Endothelial cell of umbilical vein (primary cell): ENCODE measurements at regions not wholly inside any gene's neighbourhood (a gene's known extent, or its start where the extent isn't known, plus 50 kb on each side); places are given as distances from the start of the nearest gene placed in this dataset.

Experiments used
- BruUV-seq: library from RNA; stranded (reverse); fragments of 400-500 nt; replicated peaks from 2 replicates; lab custom pipeline; 2021; lab: Mats Ljungman, UMichigan
- CTCF ChIA-PET: fragments of 300-600, 350-600 bp; sonication (Branson Sonifier 250); formaldehyde crosslinking; loops from one replicate; lab custom pipeline; 2021; ENCODE audit warnings: antibody characterized with exemption, inconsistent platforms; lab: Charles Lee
- POLR2A ChIA-PET: fragments of 300-600, 350-600 bp; sonication (Branson Sonifier 250); formaldehyde crosslinking; loops from one replicate; lab custom pipeline; 2021; ENCODE audit warnings: antibody characterized with exemption, inconsistent platforms; lab: Charles Lee
- DNase-seq: peaks from one replicate; pipeline ENCODE4 v3.0.0-alpha.2; 2011; ENCODE audit warnings: low read depth, low spot score
- FAIRE-seq: peaks from 2 replicates; lab custom pipeline; 2011; peaks lifted over from hg19 to GRCh38; lab: Jason Lieb, UNC
- H2AFZ ChIP-seq: 2 replicates; pipeline ENCODE4 v1.6.0; 2012; ENCODE audit warnings: low read depth, low read length, control low read depth, inconsistent platforms
- H3K27ac ChIP-seq: 2 replicates; pipeline ENCODE4 v1.5.1; 2011; ENCODE audit warnings: low read depth, mild to moderate bottlenecking, control low read depth, low read length, moderate library complexity; ENCODE audit not compliant: insufficient read depth
- H3K27me3 ChIP-seq, 2 experiments: 2 replicates each; pipeline versions ENCODE4 v1.6.0 to v1.6.1; 2011; ENCODE audit warnings: low read length in 2 of 2, mixed read lengths in 1 of 2; ENCODE audit not compliant: control insufficient read depth in 2 of 2, insufficient read depth in 2 of 2
- H3K36me3 ChIP-seq, 2 experiments: 2 replicates in 1 of 2; 3 replicates in 1 of 2; pipeline ENCODE4 v1.5.1; 2011; ENCODE audit warnings: low read length in 2 of 2, mild to moderate bottlenecking in 1 of 2, moderate library complexity in 1 of 2; ENCODE audit not compliant: control insufficient read depth in 2 of 2, insufficient read depth in 2 of 2; ENCODE audit errors: extremely low read depth in 1 of 2
- H3K4me1 ChIP-seq: 3 replicates; pipeline ENCODE4 v1.5.1; 2011; ENCODE audit warnings: mild to moderate bottlenecking, low read length; ENCODE audit not compliant: control insufficient read depth, insufficient read depth; ENCODE audit errors: extremely low read depth
- H3K4me2 ChIP-seq: 2 replicates; pipeline ENCODE4 v1.6.1; 2011; ENCODE audit warnings: low read length, control low read depth, mixed read lengths; ENCODE audit not compliant: insufficient read depth
- H3K4me3 ChIP-seq, 3 experiments: fragments of 200-600 bp in 1 of 3; sonication (generic), shearing (Covaris generic) in 1 of 3; replicated peaks in 1 of 3; 2 replicates each; pipeline ENCODE4 v1.5.1; 2011 to 2016; ENCODE audit warnings: control low read depth in 3 of 3, low read length in 3 of 3, mild to moderate bottlenecking in 2 of 3, inconsistent platforms in 1 of 3, low read depth in 1 of 3, moderate library complexity in 1 of 3; ENCODE audit not compliant: insufficient read depth in 1 of 3
- H3K79me2 ChIP-seq: 2 replicates; pipeline ENCODE4 v1.6.0; 2012; ENCODE audit warnings: low read length, inconsistent platforms; ENCODE audit not compliant: control insufficient read depth, insufficient read depth
- H3K9ac ChIP-seq: replicated peaks from 2 replicates; pipeline ENCODE3; 2011; ENCODE audit warnings: low read length, control low read depth; ENCODE audit not compliant: insufficient read depth; ENCODE audit errors: extremely low read depth
- H3K9me1 ChIP-seq: replicated peaks from 3 replicates; pipeline ENCODE4 v1.6.0; 2011; ENCODE audit warnings: mild to moderate bottlenecking, low read length; ENCODE audit not compliant: control insufficient read depth, insufficient read depth; ENCODE audit errors: extremely low read depth
- H3K9me3 ChIP-seq: replicated peaks from 2 replicates; pipeline ENCODE4 v1.5.1; 2012; ENCODE audit warnings: low read length, inconsistent platforms; ENCODE audit not compliant: control insufficient read depth, insufficient read depth
- H4K20me1 ChIP-seq: replicated peaks from 2 replicates; pipeline ENCODE3; 2011; ENCODE audit warnings: mild to moderate bottlenecking, low read length; ENCODE audit not compliant: control insufficient read depth, insufficient read depth; ENCODE audit errors: extremely low read depth
- CTCF ChIP-seq, 2 donors: IDR thresholded peaks; 1 replicate in 1 of 2; 2 replicates in 1 of 2; pipeline ENCODE4 v1.5.1; 2011; ENCODE audit warnings: low read length in 2 of 2, mild to moderate bottlenecking in 2 of 2, moderate library complexity in 2 of 2, control low read depth in 1 of 2, inconsistent platforms in 1 of 2, low read depth in 1 of 2; ENCODE audit not compliant: insufficient read depth in 1 of 2; ENCODE audit errors: extremely low read depth in 1 of 2
- EZH2 ChIP-seq: IDR thresholded peaks from 2 replicates; pipeline ENCODE4 v1.6.1; 2012; ENCODE audit warnings: borderline replicate concordance, low read depth, mild to moderate bottlenecking, moderate library complexity, low read length, inconsistent platforms; ENCODE audit not compliant: severe bottlenecking
- FOS ChIP-seq: IDR thresholded peaks from 2 replicates; pipeline ENCODE4 v1.6.1; 2011; ENCODE audit warnings: mild to moderate bottlenecking, low read length, moderate library complexity, borderline replicate concordance; ENCODE audit not compliant: insufficient read depth
- GATA2 ChIP-seq: IDR thresholded peaks from 2 replicates; pipeline ENCODE4 v1.7.0; 2011; ENCODE audit warnings: low read depth, mild to moderate bottlenecking, moderate library complexity, mixed read lengths, low read length; ENCODE audit not compliant: insufficient read length, insufficient read depth
- JUN ChIP-seq: IDR thresholded peaks from 2 replicates; pipeline ENCODE4 v1.6.1; 2011; ENCODE audit warnings: borderline replicate concordance, low read depth; ENCODE audit not compliant: insufficient read length, insufficient read depth
- MYC ChIP-seq: IDR thresholded peaks from one replicate; pipeline ENCODE4 v1.6.1; 2011; ENCODE audit warnings: mild to moderate bottlenecking, low read depth, low read length
- POLR2A ChIP-seq: IDR thresholded peaks from 2 replicates; pipeline ENCODE4 v1.6.1; 2012; ENCODE audit warnings: low read depth, mild to moderate bottlenecking, control low read depth, low read length
- POLR2AphosphoS5 ChIP-seq: IDR thresholded peaks from 2 replicates; pipeline ENCODE4 v1.6.1; 2012; ENCODE audit warnings: low read depth, mild to moderate bottlenecking, control low read depth, low read length, moderate library complexity; ENCODE audit not compliant: insufficient read depth
- dilution Hi-C: fragments of 300-500 bp; cut with MboI; formaldehyde crosslinking; loops from one replicate; pipeline ENCODE4 v1.15.0; 2019; ENCODE audit warnings: low sequenced_read_pairs; ENCODE audit not compliant: extremely low pct_ligation_motif_present
- intact Hi-C: fragments of 100-400 bp; cut with micrococcal nuclease; formaldehyde crosslinking; loops from one replicate; pipeline ENCODE4 v1.10.0; 2022
- TF ChIP-seq, protein P1 (sequence below): IDR thresholded peaks from 2 replicates; pipeline ENCODE4 v1.6.1; 2011; ENCODE audit not compliant: insufficient read depth, insufficient read length

GRCh38 chr17:55996826-55997225 is 156.4 kb upstream of the ANKFN1 start:
- BruUV-seq: no TSS peak
- FAIRE-seq (no peak), DNase-seq (no peak)
- Histone ChIP-seq H3K79me2 (no peaks in the 10 kb centered on the region), H3K4me2 (no peak overlapping the region), H3K4me3 (no peak overlapping the region), H4K20me1 (no peaks in the 10 kb centered on the region), H3K4me1 (no peaks in the 10 kb centered on the region), H3K27me3 (no peaks in the 10 kb centered on the region), H3K27ac (no peak overlapping the region), H3K9me3 (no peaks in the 10 kb centered on the region), H3K9me1 (no peaks in the 10 kb centered on the region), H2AFZ (no peak overlapping the region), H3K9ac (no peak overlapping the region), H3K36me3 (no peaks in the 10 kb centered on the region)
- intact Hi-C loops (no loop called here), dilution Hi-C loops (no loop called here)
- no peak for TF ChIP-seq JUN
- no peak for TF ChIP-seq CTCF (IDR thresholded peaks at IDR 0.05; ENCODE audit: extremely low read depth in 1 of 2, insufficient read depth in 1 of 2, low read depth in 1 of 2, low read length in 2 of 2)
- TF ChIP-seq, protein P1, sequence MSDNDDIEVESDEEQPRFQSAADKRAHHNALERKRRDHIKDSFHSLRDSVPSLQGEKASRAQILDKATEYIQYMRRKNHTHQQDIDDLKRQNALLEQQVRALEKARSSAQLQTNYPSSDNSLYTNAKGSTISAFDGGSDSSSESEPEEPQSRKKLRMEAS: no peak
- TF ChIP-seq GATA2: no peak
- no peak for TF ChIP-seq POLR2AphosphoS5
- no peak for TF ChIP-seq MYC
- TF ChIP-seq POLR2A: no peak
- no peak for TF ChIP-seq EZH2
- no peak for TF ChIP-seq FOS
- ChIA-PET CTCF (interaction anchor here (1.4 kb wide), 1 partner anchor 323 kb away, joined by 5 read pairs; no protein-coding TSS in a partner anchor), POLR2A (no interaction called here)
